DOHH2 (cell line): ENCODE measurements at regions not wholly inside any gene's neighbourhood (a gene's known extent, or its start where the extent isn't known, plus 50 kb on each side); places are given as distances from the start of the nearest gene placed in this dataset.

ENCODE experiments used
- EZH2phosphoT487 ChIP-seq: fragments of 200-600 bp; sonication (generic); IDR thresholded peaks from 2 replicates; pipeline ENCODE4 v1.6.1; 2017; ENCODE audit warnings: borderline replicate concordance, mild to moderate bottlenecking, antibody characterized with exemption, low read length, moderate library complexity, mixed read lengths
- TF ChIP-seq, protein P1 (sequence below): fragments of 200-600 bp; sonication (generic); IDR thresholded peaks from one replicate; pipeline ENCODE4 v1.5.1; 2014; ENCODE audit warnings: antibody characterized with exemption, mild to moderate bottlenecking, low read depth, low read length; ENCODE audit not compliant: poor library complexity, severe bottlenecking

DNA sequence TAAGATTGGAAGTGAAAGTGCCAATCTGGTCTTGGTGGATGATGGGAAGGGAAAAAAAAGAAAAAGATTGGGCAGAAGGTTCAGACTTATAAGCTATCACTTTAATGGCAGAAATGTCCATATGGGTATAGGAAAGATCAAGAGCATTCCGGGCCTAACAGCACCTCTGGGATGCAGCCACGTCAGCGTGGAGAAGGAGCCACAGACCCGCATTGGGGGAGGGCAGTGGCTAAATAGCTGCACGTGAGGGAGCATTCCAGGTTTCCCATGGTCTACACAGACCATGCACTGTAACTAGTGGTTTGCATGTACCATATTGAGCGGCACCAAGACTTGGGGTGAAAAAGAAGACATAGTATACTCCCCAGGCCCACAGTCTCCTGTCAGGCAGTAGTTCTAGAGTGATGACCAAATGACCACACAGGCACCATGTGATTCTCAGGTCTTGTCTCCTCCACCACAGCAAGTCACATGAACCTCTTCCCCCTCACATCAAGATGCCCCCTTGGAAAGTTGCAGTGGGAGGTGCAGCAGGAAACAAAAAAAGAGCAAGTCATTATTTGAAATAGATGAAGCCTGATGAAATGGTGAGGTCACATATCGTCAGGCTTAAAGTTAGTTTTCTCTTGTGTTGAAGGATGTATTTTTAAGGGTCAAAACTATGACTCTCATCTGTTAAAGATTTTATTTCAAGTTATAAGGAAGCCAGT is 94.4 kb upstream of the TNFAIP3 start:
- TF ChIP-seq, protein P1, sequence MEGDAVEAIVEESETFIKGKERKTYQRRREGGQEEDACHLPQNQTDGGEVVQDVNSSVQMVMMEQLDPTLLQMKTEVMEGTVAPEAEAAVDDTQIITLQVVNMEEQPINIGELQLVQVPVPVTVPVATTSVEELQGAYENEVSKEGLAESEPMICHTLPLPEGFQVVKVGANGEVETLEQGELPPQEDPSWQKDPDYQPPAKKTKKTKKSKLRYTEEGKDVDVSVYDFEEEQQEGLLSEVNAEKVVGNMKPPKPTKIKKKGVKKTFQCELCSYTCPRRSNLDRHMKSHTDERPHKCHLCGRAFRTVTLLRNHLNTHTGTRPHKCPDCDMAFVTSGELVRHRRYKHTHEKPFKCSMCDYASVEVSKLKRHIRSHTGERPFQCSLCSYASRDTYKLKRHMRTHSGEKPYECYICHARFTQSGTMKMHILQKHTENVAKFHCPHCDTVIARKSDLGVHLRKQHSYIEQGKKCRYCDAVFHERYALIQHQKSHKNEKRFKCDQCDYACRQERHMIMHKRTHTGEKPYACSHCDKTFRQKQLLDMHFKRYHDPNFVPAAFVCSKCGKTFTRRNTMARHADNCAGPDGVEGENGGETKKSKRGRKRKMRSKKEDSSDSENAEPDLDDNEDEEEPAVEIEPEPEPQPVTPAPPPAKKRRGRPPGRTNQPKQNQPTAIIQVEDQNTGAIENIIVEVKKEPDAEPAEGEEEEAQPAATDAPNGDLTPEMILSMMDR: no peak
- TF ChIP-seq EZH2phosphoT487: no peak
